Tibial artery (tissue), 4 donors: ENCODE measurements at regions not wholly inside any gene's neighbourhood (a gene's known extent, or its start where the extent isn't known, plus 50 kb on each side); places are given as distances from the start of the nearest gene placed in this dataset.

Experiments
- DNase-seq, 2 donors: peaks; one replicate each; pipeline ENCODE4 v3.0.0-alpha.2; 2019
- H3K27ac ChIP-seq, 2 donors: fragments of 200-600 bp; sonication (generic) in 1 of 2; 1 replicate in 1 of 2; 2 replicates in 1 of 2; pipeline ENCODE4 v1.5.1; 2018 to 2019; ENCODE audit warnings: mild to moderate bottlenecking in 1 of 2
- H3K27me3 ChIP-seq, 2 donors: fragments of 200-600 bp; sonication (generic) in 1 of 2; one replicate each; pipeline versions ENCODE4 v1.5.1 to v1.6.0; 2016 to 2019
- H3K36me3 ChIP-seq, 3 donors: fragments of 200-600 bp; sonication (generic) in 2 of 3; one replicate each; pipeline ENCODE4 v1.5.1; 2016 to 2019; ENCODE audit warnings: mild to moderate bottlenecking in 2 of 3
- H3K4me1 ChIP-seq, 4 donors: fragments of 200-600 bp; sonication (generic) in 2 of 4; 1 replicate in 3 of 4; 2 replicates in 1 of 4; pipeline ENCODE4 v1.5.1; 2016 to 2019
- H3K4me3 ChIP-seq, 2 donors: fragments of 200-600 bp; sonication (generic) in 1 of 2; 1 replicate in 1 of 2; 2 replicates in 1 of 2; pipeline ENCODE4 v1.5.1; 2018 to 2019; ENCODE audit warnings: mild to moderate bottlenecking in 2 of 2
- H3K9me3 ChIP-seq, 3 donors: fragments of 200-600 bp; sonication (generic) in 1 of 3; one replicate each; pipeline ENCODE4 v1.5.1; 2016 to 2019
- intact Hi-C: fragments of 100-400 bp; cut with DNase I; formaldehyde crosslinking; loops from one replicate; pipeline ENCODE4 v1.15.0; 2023; ENCODE audit warnings: low total_unique reads
- TF ChIP-seq, protein P1 (sequence below), 2 experiments: fragments of 200-600 bp in 1 of 2; fragments of 450-650 bp in 1 of 2; IDR thresholded peaks; one replicate each; pipeline ENCODE4 v1.5.1; 2017 to 2019; ENCODE audit warnings: antibody characterized with exemption in 2 of 2, mild to moderate bottlenecking in 1 of 2, moderate library complexity in 1 of 2

DNA sequence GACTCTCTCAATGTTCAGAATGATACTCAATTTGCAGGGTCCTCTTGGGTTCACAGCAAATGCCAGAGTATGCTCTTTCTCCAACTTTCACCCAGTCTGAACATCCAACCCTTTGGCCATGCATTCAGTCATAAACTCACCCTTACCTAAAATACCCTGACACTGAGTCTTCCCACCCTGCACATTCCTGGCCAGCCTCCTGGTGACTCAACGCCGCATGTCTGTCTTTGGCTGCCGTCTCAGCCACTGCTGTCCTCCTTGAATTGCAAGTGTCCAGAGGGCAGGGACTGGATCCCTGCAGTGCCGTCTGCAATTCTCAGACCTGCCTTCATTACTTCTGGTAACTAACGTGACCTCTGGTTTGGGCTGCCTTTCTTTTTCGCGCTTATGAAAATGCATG lies 593.4 kb downstream of the QKI start:
- no peaks in the 10 kb centered on the region for H3K36me3 ChIP-seq
- TF ChIP-seq, protein P1, sequence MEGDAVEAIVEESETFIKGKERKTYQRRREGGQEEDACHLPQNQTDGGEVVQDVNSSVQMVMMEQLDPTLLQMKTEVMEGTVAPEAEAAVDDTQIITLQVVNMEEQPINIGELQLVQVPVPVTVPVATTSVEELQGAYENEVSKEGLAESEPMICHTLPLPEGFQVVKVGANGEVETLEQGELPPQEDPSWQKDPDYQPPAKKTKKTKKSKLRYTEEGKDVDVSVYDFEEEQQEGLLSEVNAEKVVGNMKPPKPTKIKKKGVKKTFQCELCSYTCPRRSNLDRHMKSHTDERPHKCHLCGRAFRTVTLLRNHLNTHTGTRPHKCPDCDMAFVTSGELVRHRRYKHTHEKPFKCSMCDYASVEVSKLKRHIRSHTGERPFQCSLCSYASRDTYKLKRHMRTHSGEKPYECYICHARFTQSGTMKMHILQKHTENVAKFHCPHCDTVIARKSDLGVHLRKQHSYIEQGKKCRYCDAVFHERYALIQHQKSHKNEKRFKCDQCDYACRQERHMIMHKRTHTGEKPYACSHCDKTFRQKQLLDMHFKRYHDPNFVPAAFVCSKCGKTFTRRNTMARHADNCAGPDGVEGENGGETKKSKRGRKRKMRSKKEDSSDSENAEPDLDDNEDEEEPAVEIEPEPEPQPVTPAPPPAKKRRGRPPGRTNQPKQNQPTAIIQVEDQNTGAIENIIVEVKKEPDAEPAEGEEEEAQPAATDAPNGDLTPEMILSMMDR (IDR thresholded peaks at IDR 0.05), result no peak
- intact Hi-C loops, result no loop called here
- H3K9me3 ChIP-seq, result no peaks in the 10 kb centered on the region
- no peaks in the 10 kb centered on the region for H3K27me3 ChIP-seq
- H3K27ac ChIP-seq, result no peak overlapping the region
- H3K4me3 ChIP-seq, result no peak overlapping the region
- DNase-seq, result no peak
- H3K4me1 ChIP-seq, result no peaks in the 10 kb centered on the region

DNA sequence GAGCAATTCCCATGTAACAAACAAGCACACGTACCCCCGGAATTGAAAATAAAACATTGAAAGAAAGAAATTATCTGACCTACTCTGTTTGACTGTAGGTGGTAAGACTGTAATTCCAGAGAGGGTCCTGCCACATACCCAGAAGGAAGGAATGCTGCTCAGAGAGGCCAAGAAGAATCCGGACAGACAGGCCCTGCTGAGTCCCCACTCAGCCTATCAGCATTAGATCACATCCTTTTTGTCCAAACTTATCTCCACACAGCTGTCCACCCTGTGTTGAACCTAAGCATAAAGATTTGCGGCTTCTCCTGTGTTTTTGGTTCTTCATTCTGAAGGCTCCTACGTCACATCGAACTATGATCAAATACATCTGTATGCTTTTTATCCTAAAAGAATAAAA lies 591.9 kb downstream of the QKI start:
- no peak for DNase-seq
- Histone ChIP-seq H3K4me1 (no peaks in the 10 kb centered on the region), H3K36me3 (no peaks in the 10 kb centered on the region), H3K9me3 (no peaks in the 10 kb centered on the region), H3K4me3 (no peak overlapping the region), H3K27ac (no peak overlapping the region), H3K27me3 (no peaks in the 10 kb centered on the region)
- intact Hi-C loops, result no loop called here
- TF ChIP-seq, protein P1 (IDR thresholded peaks at IDR 0.05), result no peak

DNA sequence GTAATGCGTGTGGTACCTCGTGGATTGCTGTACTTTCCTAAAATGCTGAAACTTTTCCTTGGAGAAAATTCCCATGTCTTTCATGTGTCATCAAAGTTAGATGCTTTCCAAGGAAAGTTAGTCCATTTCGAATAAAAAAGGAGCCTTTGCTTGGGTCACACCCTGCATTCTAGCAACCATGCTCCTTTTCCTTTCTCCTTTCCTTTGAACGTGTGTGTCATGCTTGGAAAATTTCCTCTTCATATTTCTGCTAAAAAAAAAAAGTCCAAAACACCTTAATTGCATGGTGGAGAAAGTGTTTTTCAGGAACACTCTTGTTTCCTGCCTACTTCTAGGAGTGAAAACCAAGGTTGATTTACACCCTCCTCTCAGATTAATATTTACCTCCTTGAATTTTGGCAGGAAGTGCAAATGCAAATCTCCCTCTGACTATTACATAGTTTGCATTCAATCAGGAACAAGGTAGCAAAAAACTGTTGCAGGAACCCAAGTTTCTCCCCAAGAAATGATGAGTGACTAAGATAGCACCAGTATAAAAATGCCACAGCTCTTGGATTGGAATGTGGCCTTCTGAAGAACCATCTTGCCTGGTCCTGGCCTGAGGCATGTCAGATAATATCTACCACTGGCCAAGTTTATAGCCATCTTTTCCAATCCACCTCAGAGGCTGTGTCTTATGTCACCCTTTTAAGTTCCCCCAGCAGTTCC lies 590.6 kb downstream of the QKI start:
- H3K27ac ChIP-seq, result no peak overlapping the region
- TF ChIP-seq, protein P1 (IDR thresholded peaks at IDR 0.05), result no peak
- H3K4me3 ChIP-seq, result no peak overlapping the region
- no peaks in the 10 kb centered on the region for H3K36me3 ChIP-seq
- H3K27me3 ChIP-seq, result no peaks in the 10 kb centered on the region
- no peaks in the 10 kb centered on the region for H3K9me3 ChIP-seq
- no peaks in the 10 kb centered on the region for H3K4me1 ChIP-seq
- intact Hi-C loops, result no loop called here
- DNase-seq, result no peak

DNA sequence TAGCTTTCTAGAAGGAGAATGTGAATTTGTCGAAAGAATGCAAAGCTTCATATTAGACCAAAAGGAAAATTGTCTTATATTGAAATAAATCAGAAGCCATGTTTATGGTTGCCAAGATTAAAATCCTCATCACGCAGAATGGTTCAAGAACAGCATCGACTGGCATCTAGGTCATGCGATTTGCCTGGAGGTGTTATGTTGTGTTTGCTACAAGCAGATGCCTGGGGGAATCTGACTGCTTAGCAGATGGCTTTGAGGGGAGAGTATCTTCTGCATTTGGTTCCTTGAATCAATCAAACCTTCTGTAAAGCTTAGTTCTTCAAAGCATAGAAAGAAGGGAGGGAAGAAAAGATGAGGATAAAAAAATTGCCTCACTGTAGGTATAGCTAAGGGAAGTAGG lies 585.8 kb downstream of the QKI start:
- intact Hi-C loops, result no loop called here
- no peaks in the 10 kb centered on the region for H3K9me3 ChIP-seq

DNA sequence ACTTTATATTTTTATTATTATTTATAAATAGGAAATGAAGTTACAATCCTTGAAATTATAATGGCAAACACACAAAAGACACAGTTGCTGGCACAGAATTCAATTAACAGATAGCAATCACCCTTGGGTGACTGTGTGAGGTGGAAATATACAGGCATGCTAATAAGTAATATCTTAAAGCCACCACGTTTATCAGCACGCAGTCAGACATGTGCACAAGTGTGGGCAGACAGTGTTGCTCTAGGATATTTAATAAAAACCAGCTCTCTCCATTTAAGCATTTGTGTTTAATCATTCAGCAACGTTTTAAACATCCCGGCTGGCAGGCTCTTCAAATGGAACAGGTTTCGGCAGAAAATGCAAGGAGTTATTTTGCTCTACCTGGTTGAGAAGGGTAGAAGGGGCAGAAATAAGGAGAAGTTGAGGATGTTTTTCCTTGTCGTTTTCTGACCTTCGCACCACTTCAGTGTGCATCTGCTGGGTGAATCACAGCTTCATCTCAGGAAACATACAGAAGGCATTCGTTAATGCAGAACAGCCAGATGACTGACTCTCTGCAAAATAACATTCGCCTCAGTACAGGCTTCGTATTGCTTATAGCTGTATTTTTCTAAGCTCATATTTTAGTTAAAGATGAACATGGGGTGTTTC lies 585.1 kb downstream of the QKI start:
- intact Hi-C loops, result no loop called here
- no peak for DNase-seq
- no peak overlapping the region for H3K4me3 ChIP-seq
- TF ChIP-seq, protein P1 (IDR thresholded peaks at IDR 0.05), result no peak
- no peaks in the 10 kb centered on the region for H3K27me3 ChIP-seq
- H3K4me1 ChIP-seq, result no peaks in the 10 kb centered on the region
- no peak overlapping the region for H3K27ac ChIP-seq
- H3K36me3 ChIP-seq, result no peaks in the 10 kb centered on the region
- no peaks in the 10 kb centered on the region for H3K9me3 ChIP-seq

More for the DNA sequence above, 585.8 kb downstream of the QKI start:
- TF ChIP-seq, protein P1 (IDR thresholded peaks at IDR 0.05), result no peak
- no peak for DNase-seq
- H3K27ac ChIP-seq, result no peak overlapping the region
- H3K4me1 ChIP-seq, result no peaks in the 10 kb centered on the region
- no peak overlapping the region for H3K4me3 ChIP-seq
- H3K36me3 ChIP-seq, result no peaks in the 10 kb centered on the region
- no peaks in the 10 kb centered on the region for H3K27me3 ChIP-seq
